ENCODE measurements at regions not wholly inside any gene's neighbourhood (a gene's known extent, or its start where the extent isn't known, plus 50 kb on each side); places are given as distances from the start of the nearest gene placed in this dataset.

DNA sequence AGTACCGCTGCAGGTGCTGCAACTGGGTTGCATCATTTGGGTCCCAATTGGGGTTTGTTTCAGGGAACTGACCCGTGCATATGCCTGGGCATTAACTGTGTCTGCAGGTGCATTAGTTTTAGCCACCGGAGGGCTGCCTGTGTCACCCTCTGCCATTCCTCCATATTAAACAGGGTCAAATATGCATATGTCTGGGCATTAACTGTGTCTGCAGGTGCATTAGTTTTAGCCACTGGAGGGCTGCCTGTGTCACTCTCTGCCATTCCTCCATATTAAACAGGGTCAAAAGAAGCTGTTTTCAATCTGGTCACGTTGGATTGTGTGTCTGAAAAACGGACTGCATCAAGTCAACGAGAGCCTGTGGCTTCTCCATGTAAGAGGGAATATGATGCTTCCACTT lies 1317.0 kb downstream of the TMEM121 start:
- Histone ChIP-seq H3K79me2 (ENCODE audit: control insufficient read depth, insufficient read depth, low read length) (peaks cover 40% of the 10 kb centered on the region), H3K36me3 (replicated peaks in 1 of 2; ENCODE audit: control extremely low read depth in 1 of 2, control insufficient read depth in 1 of 2, extremely low read depth in 1 of 2, insufficient read depth in 2 of 2, low read length in 1 of 2) (no peaks in the 10 kb centered on the region), H3K4me3 (ENCODE audit: control extremely low read depth in 1 of 5, extremely low read depth in 1 of 5, insufficient read depth in 1 of 5, low read depth in 2 of 5, low read length in 4 of 5) (peak overlapping the region; percentile 65 to 99 (median 97)), H4K20me1 (ENCODE audit: control insufficient read depth, insufficient read depth, low read length, poor library complexity, severe bottlenecking) (no peaks in the 10 kb centered on the region), H3K9me3 (ENCODE audit: control extremely low read depth in 1 of 3, control insufficient read depth in 2 of 3, insufficient read depth in 1 of 3, low read length in 2 of 3) (no peaks in the 10 kb centered on the region), H3K27ac (ENCODE audit: low read length in 2 of 2) (peak overlapping the region; percentile 63 to 95), H2AFZ (ENCODE audit: insufficient read depth, low read depth, low read length, poor library complexity, severe bottlenecking) (peak overlapping the region; percentile 91), H3K4me2 (replicated peaks; ENCODE audit: low read depth, low read length, poor library complexity, severe bottlenecking) (peak overlapping the region; percentile 90), H3K9ac (ENCODE audit: low read length) (peak overlapping the region; percentile 83), H3K4me1 (ENCODE audit: control insufficient read depth in 2 of 2, insufficient read depth in 2 of 2, low read length in 2 of 2) (peaks cover 35 to 40% of the 10 kb centered on the region in 2 donors), H3K27me3 (replicated peaks in 1 of 4; ENCODE audit: control extremely low read depth in 1 of 4, control insufficient read depth in 3 of 4, insufficient read depth in 4 of 4, low read length in 3 of 4) (no peaks in the 10 kb centered on the region)
- ATAC-seq (ENCODE audit: low read depth) (peak; percentile 15), DNase-seq (peak; percentile 40)
- ChIA-PET POLR2A (interaction anchor here (1.0 to 2.9 kb wide), 3 partner anchors 10 to 29 kb away, joined by 3 to 11 read pairs (median 3); no protein-coding TSS in a partner anchor), CTCF (interaction anchor here (1.0 to 10.1 kb wide), 11 partner anchors 8 to 225 kb away, joined by 3 to 339 read pairs (median 5); no protein-coding TSS in a partner anchor)
- no peaks in the 10 kb centered on the region for H3K27me3 Mint-ChIP-seq
- intact Hi-C loops (cut with micrococcal nuclease) = loop anchor here (1.0 kb wide), 1 partner anchor 29 kb away; no protein-coding TSS in a partner anchor
- H3K9me3 Mint-ChIP-seq (ENCODE audit: insufficient read depth) = no peaks in the 10 kb centered on the region
- peaks cover 52% of the 10 kb centered on the region for H3K4me1 Mint-ChIP-seq
- peak overlapping the region; percentile 97 for H3K4me3 Mint-ChIP-seq
- 10% methylated on average over 3 of the region's 6 CpGs for WGBS (ENCODE audit: insufficient coverage)
- peak overlapping the region; percentile 83 for H3K27ac Mint-ChIP-seq
- peak; percentile 23 for TF ChIP-seq CTCF (IDR thresholded peaks at IDR 0.05)
- TF ChIP-seq EZH2 (IDR thresholded peaks at IDR 0.05; ENCODE audit: borderline replicate concordance, insufficient read depth, low read depth, low read length, poor library complexity, severe bottlenecking) = no peak

GRCh38 chr14:106843951-106844483 lies 1317.6 kb downstream of the TMEM121 start:
- POLR2A ChIA-PET = interaction anchor here (0.6 to 2.9 kb wide), 4 partner anchors 9 to 986 kb away, joined by 3 to 11 read pairs (median 5); no protein-coding TSS in a partner anchor
- H3K4me1 Mint-ChIP-seq = peaks cover 59% of the 10 kb centered on the region
- H2AFZ ChIP-seq (ENCODE audit: insufficient read depth, low read depth, low read length, poor library complexity, severe bottlenecking) = peak overlapping the region; percentile 91
- CTCF ChIA-PET = interaction anchor here (1.0 to 10.1 kb wide), 12 partner anchors 7 to 226 kb away, joined by 3 to 339 read pairs (median 5); no protein-coding TSS in a partner anchor
- no peaks in the 10 kb centered on the region for H3K9me3 ChIP-seq (ENCODE audit: control extremely low read depth in 1 of 3, control insufficient read depth in 2 of 3, insufficient read depth in 1 of 3, low read length in 2 of 3)
- intact Hi-C loops (cut with micrococcal nuclease) = loop anchor here (1.0 to 2.0 kb wide), 2 partner anchors 13 to 28 kb away; no protein-coding TSS in a partner anchor
- peaks cover 41 to 47% of the 10 kb centered on the region in 2 donors for H3K4me1 ChIP-seq (ENCODE audit: control insufficient read depth in 2 of 2, insufficient read depth in 2 of 2, low read length in 2 of 2)
- no peaks in the 10 kb centered on the region for H3K36me3 ChIP-seq (replicated peaks in 1 of 2; ENCODE audit: control extremely low read depth in 1 of 2, control insufficient read depth in 1 of 2, extremely low read depth in 1 of 2, insufficient read depth in 2 of 2, low read length in 1 of 2)
- H3K27me3 ChIP-seq (replicated peaks in 1 of 4; ENCODE audit: control extremely low read depth in 1 of 4, control insufficient read depth in 3 of 4, insufficient read depth in 4 of 4, low read length in 3 of 4) = no peaks in the 10 kb centered on the region
- peak overlapping the region; percentile 83 for H3K9ac ChIP-seq (ENCODE audit: low read length)
- H3K4me3 Mint-ChIP-seq = peak overlapping the region; percentile 97
- no peaks in the 10 kb centered on the region for H3K27me3 Mint-ChIP-seq
- H3K27ac Mint-ChIP-seq = peak overlapping the region; percentile 83
- peak overlapping the region; percentile 63 to 95 for H3K27ac ChIP-seq (ENCODE audit: low read length in 2 of 2)
- ATAC-seq (ENCODE audit: low read depth) (peak; percentile 11), DNase-seq (peak; percentile 70)
- TF ChIP-seq CTCF (IDR thresholded peaks at IDR 0.05) = no peak
- no peak for TF ChIP-seq EZH2 (IDR thresholded peaks at IDR 0.05; ENCODE audit: borderline replicate concordance, insufficient read depth, low read depth, low read length, poor library complexity, severe bottlenecking)
- 0% methylated on average over 9 of the region's 14 CpGs for WGBS (ENCODE audit: insufficient coverage)
- no peaks in the 10 kb centered on the region for H4K20me1 ChIP-seq (ENCODE audit: control insufficient read depth, insufficient read depth, low read length, poor library complexity, severe bottlenecking)
- H3K9me3 Mint-ChIP-seq (ENCODE audit: insufficient read depth) = no peaks in the 10 kb centered on the region
- peaks cover 46% of the 10 kb centered on the region for H3K79me2 ChIP-seq (ENCODE audit: control insufficient read depth, insufficient read depth, low read length)
- H3K4me3 ChIP-seq (ENCODE audit: control extremely low read depth in 1 of 5, extremely low read depth in 1 of 5, insufficient read depth in 1 of 5, low read depth in 2 of 5, low read length in 4 of 5) = peak overlapping the region; percentile 65 to 99 (median 97)
- peak overlapping the region; percentile 90 for H3K4me2 ChIP-seq (replicated peaks; ENCODE audit: low read depth, low read length, poor library complexity, severe bottlenecking)
